ENCODE measurements at regions not wholly inside any gene's neighbourhood (a gene's known extent, or its start where the extent isn't known, plus 50 kb on each side); places are given as distances from the start of the nearest gene placed in this dataset.

DNA sequence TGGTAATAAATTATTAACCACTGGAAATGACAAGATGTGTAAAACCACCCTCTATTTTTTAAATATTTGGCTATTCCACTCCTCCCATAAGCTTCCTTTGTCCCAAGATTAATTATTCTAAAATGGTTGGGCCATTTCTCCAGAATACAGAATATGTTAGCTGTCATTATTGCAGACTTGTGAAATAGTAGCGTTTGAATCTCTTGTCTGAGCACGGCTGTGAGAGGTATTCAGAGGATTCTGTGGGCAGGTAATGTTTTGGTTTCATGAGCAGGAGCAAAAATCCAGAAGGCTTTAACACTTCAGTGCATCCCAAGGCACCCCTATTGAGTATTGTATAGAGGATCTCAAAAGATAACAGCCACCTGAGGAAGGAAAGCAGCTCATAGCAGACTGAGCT, 256.0 kb downstream of the UQCRFS1 start:
- no peaks in the 10 kb centered on the region for H3K27me3 Mint-ChIP-seq (ENCODE audit: unreplicated experiment)
- H3K4me3 Mint-ChIP-seq (ENCODE audit: unreplicated experiment): no peak overlapping the region
- no peak overlapping the region for H3K27ac Mint-ChIP-seq (ENCODE audit: unreplicated experiment)
- no peaks in the 10 kb centered on the region for H3K4me1 Mint-ChIP-seq (ENCODE audit: unreplicated experiment)
- H3K36me3 Mint-ChIP-seq (ENCODE audit: low read depth, unreplicated experiment): no peaks in the 10 kb centered on the region
- DNase-seq (ENCODE audit: low spot score): no peak
- no peaks in the 10 kb centered on the region for H3K9me3 Mint-ChIP-seq (ENCODE audit: unreplicated experiment)
- TF ChIP-seq, protein P1, sequence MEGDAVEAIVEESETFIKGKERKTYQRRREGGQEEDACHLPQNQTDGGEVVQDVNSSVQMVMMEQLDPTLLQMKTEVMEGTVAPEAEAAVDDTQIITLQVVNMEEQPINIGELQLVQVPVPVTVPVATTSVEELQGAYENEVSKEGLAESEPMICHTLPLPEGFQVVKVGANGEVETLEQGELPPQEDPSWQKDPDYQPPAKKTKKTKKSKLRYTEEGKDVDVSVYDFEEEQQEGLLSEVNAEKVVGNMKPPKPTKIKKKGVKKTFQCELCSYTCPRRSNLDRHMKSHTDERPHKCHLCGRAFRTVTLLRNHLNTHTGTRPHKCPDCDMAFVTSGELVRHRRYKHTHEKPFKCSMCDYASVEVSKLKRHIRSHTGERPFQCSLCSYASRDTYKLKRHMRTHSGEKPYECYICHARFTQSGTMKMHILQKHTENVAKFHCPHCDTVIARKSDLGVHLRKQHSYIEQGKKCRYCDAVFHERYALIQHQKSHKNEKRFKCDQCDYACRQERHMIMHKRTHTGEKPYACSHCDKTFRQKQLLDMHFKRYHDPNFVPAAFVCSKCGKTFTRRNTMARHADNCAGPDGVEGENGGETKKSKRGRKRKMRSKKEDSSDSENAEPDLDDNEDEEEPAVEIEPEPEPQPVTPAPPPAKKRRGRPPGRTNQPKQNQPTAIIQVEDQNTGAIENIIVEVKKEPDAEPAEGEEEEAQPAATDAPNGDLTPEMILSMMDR (IDR thresholded peaks at IDR 0.05; ENCODE audit: unreplicated experiment): no peak

DNA sequence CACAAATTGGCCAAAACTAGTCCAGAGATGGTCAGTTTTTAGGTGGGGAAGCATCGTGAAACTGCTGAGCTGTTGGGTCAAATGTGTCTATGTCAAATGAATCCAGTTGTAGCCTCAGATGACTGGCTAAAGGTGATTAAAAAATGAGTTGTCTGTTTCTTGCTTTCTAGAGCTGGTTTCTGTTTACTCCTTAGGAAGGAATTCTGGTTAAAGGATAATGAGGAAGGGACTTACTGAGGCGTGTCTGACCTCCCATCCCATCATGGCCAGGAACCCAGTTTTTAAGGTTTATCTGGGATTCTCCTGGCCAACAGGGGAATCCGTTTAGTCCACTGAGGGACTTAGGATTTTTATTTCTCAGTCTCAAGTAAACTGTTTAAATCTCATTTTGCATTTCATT, 256.5 kb downstream of the UQCRFS1 start:
- H3K9me3 Mint-ChIP-seq (ENCODE audit: unreplicated experiment): no peaks in the 10 kb centered on the region
- no peaks in the 10 kb centered on the region for H3K4me1 Mint-ChIP-seq (ENCODE audit: unreplicated experiment)
- H3K27me3 Mint-ChIP-seq (ENCODE audit: unreplicated experiment): no peaks in the 10 kb centered on the region
- H3K4me3 Mint-ChIP-seq (ENCODE audit: unreplicated experiment): no peak overlapping the region
- TF ChIP-seq, protein P1 (IDR thresholded peaks at IDR 0.05; ENCODE audit: unreplicated experiment): no peak
- H3K27ac Mint-ChIP-seq (ENCODE audit: unreplicated experiment): no peak overlapping the region
- no peaks in the 10 kb centered on the region for H3K36me3 Mint-ChIP-seq (ENCODE audit: low read depth, unreplicated experiment)
- no peak for DNase-seq (ENCODE audit: low spot score)

DNA sequence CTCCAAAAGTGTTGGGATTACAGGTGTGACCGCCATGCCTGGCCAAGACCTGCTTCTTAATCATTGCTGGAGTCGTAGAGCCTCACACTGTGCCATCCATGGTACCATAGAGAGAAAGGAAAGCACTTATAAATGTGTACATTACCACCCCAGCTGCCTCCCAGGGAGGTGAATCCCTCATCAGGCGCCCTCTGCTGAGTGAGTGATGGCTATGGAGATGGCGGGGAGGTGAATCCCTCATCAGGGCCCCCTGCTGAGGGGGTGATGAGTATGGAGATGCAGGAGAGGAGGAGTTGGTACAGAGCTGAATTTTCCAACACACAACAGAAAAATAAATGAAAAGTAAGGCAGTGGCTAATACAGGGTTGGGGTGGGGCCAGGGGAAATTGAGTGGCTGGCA, 263.4 kb downstream of the UQCRFS1 start:
- H3K36me3 Mint-ChIP-seq (ENCODE audit: low read depth, unreplicated experiment): no peaks in the 10 kb centered on the region
- DNase-seq (ENCODE audit: low spot score): no peak
- peaks cover 3% of the 10 kb centered on the region for H3K4me1 Mint-ChIP-seq (ENCODE audit: unreplicated experiment)
- TF ChIP-seq, protein P1 (IDR thresholded peaks at IDR 0.05; ENCODE audit: unreplicated experiment): no peak
- peaks cover 1% of the 10 kb centered on the region for H3K27me3 Mint-ChIP-seq (ENCODE audit: unreplicated experiment)
- no peak overlapping the region for H3K27ac Mint-ChIP-seq (ENCODE audit: unreplicated experiment)
- no peaks in the 10 kb centered on the region for H3K9me3 Mint-ChIP-seq (ENCODE audit: unreplicated experiment)
- no peak overlapping the region for H3K4me3 Mint-ChIP-seq (ENCODE audit: unreplicated experiment)

DNA sequence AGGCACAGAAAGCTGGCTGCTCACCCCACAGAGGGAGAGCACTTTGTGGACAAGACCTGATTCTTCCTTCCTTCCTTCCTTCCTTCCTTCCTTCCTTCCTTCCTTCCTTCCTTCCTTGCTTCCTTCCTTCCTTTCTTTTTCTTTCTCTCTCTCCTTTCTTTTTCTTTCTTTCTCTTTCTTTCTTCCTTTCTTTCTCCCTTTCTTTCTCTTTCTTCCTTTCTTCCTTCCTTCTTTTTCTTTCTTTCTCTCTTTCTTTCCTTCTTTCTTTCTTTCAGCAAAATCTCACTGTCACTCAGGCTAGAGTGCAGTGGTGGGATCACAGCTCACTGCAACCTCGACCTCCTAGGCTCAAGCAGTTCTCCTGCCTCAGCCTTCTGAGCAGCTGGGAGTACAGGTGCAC, 263.9 kb downstream of the UQCRFS1 start:
- no peaks in the 10 kb centered on the region for H3K9me3 Mint-ChIP-seq (ENCODE audit: unreplicated experiment)

DNA sequence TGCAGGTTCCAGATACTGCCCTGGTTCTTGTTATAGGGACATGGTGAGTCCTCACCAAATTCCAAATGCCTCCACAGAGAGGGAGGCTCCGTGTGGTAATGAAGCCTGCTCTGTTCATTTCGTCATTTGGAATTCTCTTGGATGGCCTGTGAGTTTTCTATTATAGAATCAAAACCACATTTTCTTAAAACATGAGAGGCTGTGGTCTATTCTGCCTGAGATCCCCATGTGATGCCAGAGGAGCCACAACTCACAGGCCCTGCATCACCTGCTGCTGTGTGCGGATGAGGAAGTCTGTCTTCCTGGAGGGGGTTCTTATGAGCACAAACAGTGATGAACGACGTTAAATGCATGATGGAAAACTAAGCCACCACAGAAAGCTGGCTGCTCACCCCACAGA, 264.4 kb downstream of the UQCRFS1 start:
- Mint-ChIP-seq H3K4me1 (ENCODE audit: unreplicated experiment) (peaks cover 3% of the 10 kb centered on the region), H3K9me3 (ENCODE audit: unreplicated experiment) (no peaks in the 10 kb centered on the region), H3K27me3 (ENCODE audit: unreplicated experiment) (peaks cover 3% of the 10 kb centered on the region), H3K27ac (ENCODE audit: unreplicated experiment) (no peak overlapping the region), H3K36me3 (ENCODE audit: low read depth, unreplicated experiment) (no peaks in the 10 kb centered on the region), H3K4me3 (ENCODE audit: unreplicated experiment) (no peak overlapping the region)
- no peak for DNase-seq (ENCODE audit: low spot score)
- TF ChIP-seq, protein P1 (IDR thresholded peaks at IDR 0.05; ENCODE audit: unreplicated experiment): no peak

More for the DNA sequence above, 263.9 kb downstream of the UQCRFS1 start:
- DNase-seq (ENCODE audit: low spot score): no peak
- no peak overlapping the region for H3K4me3 Mint-ChIP-seq (ENCODE audit: unreplicated experiment)
- peaks cover 1% of the 10 kb centered on the region for H3K27me3 Mint-ChIP-seq (ENCODE audit: unreplicated experiment)
- peak overlapping the region; percentile 65 for H3K27ac Mint-ChIP-seq (ENCODE audit: unreplicated experiment)
- H3K36me3 Mint-ChIP-seq (ENCODE audit: low read depth, unreplicated experiment): no peaks in the 10 kb centered on the region
- TF ChIP-seq, protein P1 (IDR thresholded peaks at IDR 0.05; ENCODE audit: unreplicated experiment): no peak
- peaks cover 3% of the 10 kb centered on the region for H3K4me1 Mint-ChIP-seq (ENCODE audit: unreplicated experiment)
